OCI-LY3 (cell line): ENCODE measurements at regions not wholly inside any gene's neighbourhood (a gene's known extent, or its start where the extent isn't known, plus 50 kb on each side); places are given as distances from the start of the nearest gene placed in this dataset.

Experiments used
- CTCF ChIP-seq: fragments of 200-600, 300-600 bp; sonication (generic); IDR thresholded peaks from 2 replicates; pipeline ENCODE4 v1.5.1; 2014; ENCODE audit warnings: antibody characterized with exemption, low read length, low read depth
- EZH2phosphoT487 ChIP-seq: fragments of 200-600 bp; shearing (Covaris generic); IDR thresholded peaks from 2 replicates; pipeline ENCODE4 v1.6.1; 2018; ENCODE audit warnings: antibody characterized with exemption, mixed run types, low read depth

DNA sequence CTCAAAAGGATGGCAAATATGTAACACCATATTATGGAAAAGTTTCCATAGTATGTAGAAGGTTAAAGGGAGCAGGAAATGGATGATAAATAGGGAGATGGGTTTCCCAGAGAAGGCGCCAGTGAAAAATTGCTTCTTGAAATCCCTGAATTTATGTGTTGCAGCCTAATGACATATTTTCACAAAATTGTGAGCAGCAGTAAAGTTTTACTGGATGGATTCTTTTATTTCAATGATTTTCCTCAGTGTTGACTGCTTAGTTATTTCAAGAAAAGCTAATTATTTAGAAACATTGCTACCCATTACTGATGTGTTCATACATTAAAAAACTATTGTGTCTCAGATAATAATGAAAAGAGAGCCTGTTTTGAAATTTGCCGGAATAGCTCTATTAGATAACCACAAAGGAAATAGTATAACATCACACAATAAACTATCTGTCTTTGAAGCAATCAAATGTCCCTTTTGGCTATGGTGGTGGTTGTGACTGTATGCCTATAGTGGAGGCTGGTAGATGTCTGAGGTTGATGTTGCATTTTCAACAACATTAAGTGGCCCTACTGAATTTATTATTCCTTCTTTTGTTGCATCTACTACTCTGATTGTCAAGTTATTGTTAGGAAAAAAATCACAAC lies 169.9 kb upstream of the HAND2 start:
- TF ChIP-seq CTCF (no peak), EZH2phosphoT487 (no peak)
